ENCODE measurements at regions not wholly inside any gene's neighbourhood (a gene's known extent, or its start where the extent isn't known, plus 50 kb on each side); places are given as distances from the start of the nearest gene placed in this dataset.

DNA sequence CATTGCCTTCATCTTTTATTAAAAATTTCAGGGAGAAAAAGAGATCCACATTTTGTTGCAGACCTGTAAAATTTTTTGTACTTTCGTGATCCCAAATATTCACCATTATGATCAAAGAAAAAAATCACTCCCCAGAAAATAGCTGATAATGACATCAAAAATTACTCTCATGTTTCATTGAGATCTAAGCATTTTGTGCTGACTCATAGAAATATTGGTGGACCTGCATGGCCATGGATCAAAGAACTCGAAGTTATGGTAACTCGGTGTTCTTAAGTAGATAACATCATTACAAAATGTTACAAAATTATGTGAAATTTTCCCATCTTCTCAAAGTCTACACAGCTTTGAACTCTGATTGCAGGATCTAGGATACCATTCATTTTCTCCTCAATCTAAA, 135.8 kb downstream of the PTGER3 start:
- H3K4me1 ChIP-seq (ENCODE audit: control insufficient read depth in 2 of 3, insufficient read depth in 2 of 3, low read depth in 1 of 3, low read length in 3 of 3), result no peaks in the 10 kb centered on the region
- no peak overlapping the region for H3K4me3 ChIP-seq (ENCODE audit: low read length in 3 of 3)
- no peaks in the 10 kb centered on the region for H3K27me3 ChIP-seq (ENCODE audit: control insufficient read depth, insufficient read depth, low read length)
- no peaks in the 10 kb centered on the region for H3K36me3 ChIP-seq (ENCODE audit: control insufficient read depth in 2 of 3, insufficient read depth in 3 of 3, low read length in 3 of 3)
- FAIRE-seq (no peak), DNase-seq (no peak)
- no peaks in the 10 kb centered on the region for H3K9me3 ChIP-seq (ENCODE audit: control insufficient read depth in 2 of 3, insufficient read depth in 1 of 3, low read length in 3 of 3)
- TF ChIP-seq, protein P1, sequence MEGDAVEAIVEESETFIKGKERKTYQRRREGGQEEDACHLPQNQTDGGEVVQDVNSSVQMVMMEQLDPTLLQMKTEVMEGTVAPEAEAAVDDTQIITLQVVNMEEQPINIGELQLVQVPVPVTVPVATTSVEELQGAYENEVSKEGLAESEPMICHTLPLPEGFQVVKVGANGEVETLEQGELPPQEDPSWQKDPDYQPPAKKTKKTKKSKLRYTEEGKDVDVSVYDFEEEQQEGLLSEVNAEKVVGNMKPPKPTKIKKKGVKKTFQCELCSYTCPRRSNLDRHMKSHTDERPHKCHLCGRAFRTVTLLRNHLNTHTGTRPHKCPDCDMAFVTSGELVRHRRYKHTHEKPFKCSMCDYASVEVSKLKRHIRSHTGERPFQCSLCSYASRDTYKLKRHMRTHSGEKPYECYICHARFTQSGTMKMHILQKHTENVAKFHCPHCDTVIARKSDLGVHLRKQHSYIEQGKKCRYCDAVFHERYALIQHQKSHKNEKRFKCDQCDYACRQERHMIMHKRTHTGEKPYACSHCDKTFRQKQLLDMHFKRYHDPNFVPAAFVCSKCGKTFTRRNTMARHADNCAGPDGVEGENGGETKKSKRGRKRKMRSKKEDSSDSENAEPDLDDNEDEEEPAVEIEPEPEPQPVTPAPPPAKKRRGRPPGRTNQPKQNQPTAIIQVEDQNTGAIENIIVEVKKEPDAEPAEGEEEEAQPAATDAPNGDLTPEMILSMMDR (IDR thresholded peaks at IDR 0.05; ENCODE audit: borderline replicate concordance, extremely low read depth, insufficient read depth), result no peak
- intact Hi-C loops (cut with DNase I), result no loop called here
- no peak overlapping the region for H3K9ac ChIP-seq (ENCODE audit: low read length in 3 of 3)
- no peak overlapping the region for H3K27ac ChIP-seq (ENCODE audit: low read depth in 2 of 2, low read length in 2 of 2)

DNA sequence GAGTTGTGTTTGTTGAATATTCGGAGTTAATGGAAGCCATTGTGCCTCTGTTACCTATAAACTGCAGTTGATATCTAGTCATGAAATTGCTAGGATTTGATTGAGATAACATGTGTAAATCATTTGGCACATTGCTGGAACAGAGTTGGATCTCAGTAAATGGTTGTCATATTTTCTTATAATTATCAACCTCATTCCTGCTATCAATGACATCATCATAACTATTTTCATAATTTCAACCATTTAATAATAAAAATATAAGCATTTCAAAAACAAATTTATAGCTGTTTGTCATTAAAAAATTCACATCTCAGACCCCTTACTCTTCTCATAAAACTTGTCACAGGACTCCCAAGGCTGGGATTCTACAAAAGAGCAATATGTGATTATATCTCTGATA, 133.4 kb downstream of the PTGER3 start:
- H3K36me3 ChIP-seq (ENCODE audit: control insufficient read depth in 2 of 3, insufficient read depth in 3 of 3, low read length in 3 of 3), result no peaks in the 10 kb centered on the region
- no peak for DNase-seq
- H3K27me3 ChIP-seq (ENCODE audit: control insufficient read depth, insufficient read depth, low read length), result no peaks in the 10 kb centered on the region
- intact Hi-C loops (cut with DNase I), result no loop called here
- no peak overlapping the region for H3K27ac ChIP-seq (ENCODE audit: low read depth in 2 of 2, low read length in 2 of 2)
- no peak overlapping the region for H3K9ac ChIP-seq (ENCODE audit: low read length in 3 of 3)
- no peak for FAIRE-seq
- H3K9me3 ChIP-seq (ENCODE audit: control insufficient read depth in 2 of 3, insufficient read depth in 1 of 3, low read length in 3 of 3), result no peaks in the 10 kb centered on the region
- H3K4me3 ChIP-seq (ENCODE audit: low read length in 3 of 3), result no peak overlapping the region
- TF ChIP-seq, protein P1 (IDR thresholded peaks at IDR 0.05; ENCODE audit: borderline replicate concordance, extremely low read depth, insufficient read depth), result no peak
- H3K4me1 ChIP-seq (ENCODE audit: control insufficient read depth in 2 of 3, insufficient read depth in 2 of 3, low read depth in 1 of 3, low read length in 3 of 3), result no peaks in the 10 kb centered on the region

DNA sequence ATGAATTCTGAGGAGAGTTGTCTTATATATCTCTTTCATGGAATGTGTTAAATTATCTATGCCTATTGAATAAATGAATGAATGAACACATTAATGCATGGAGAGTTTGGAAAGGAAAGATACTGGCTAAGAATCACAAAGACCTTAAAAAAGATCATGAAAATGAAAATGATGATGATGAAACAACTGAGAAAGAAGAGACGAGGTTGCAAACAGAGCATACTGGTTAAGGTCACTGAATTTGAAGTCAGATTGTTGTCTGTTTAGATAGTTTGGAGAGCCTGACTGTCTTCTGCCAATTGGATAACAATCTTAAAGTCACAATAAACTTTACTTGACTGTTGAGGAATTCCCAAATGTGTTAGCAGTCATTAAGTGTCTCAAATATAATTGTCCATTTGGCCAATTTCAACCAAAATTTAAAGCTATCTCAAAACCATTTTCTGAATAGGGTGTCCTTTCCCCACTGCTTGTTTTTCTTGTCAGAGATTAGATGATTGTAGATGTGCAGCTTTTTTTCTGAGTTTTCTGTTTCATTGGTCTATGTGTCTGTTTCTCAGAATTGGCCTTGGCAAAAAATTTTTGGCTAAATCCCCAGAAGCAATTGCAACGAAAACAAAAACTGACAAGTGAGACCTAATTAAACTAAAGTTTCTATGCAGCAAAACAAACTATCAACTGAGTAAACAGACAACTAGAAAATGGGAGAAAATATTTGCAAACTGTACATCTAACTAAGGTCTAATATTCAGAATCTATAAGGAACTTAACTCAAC, 132.2 kb downstream of the PTGER3 start:
- Histone ChIP-seq H3K27ac (ENCODE audit: low read depth in 2 of 2, low read length in 2 of 2) (no peak overlapping the region), H3K9me3 (ENCODE audit: control insufficient read depth in 2 of 3, insufficient read depth in 1 of 3, low read length in 3 of 3) (no peaks in the 10 kb centered on the region), H3K36me3 (ENCODE audit: control insufficient read depth in 2 of 3, insufficient read depth in 3 of 3, low read length in 3 of 3) (no peaks in the 10 kb centered on the region), H3K4me3 (ENCODE audit: low read length in 3 of 3) (no peak overlapping the region), H3K4me1 (ENCODE audit: control insufficient read depth in 2 of 3, insufficient read depth in 2 of 3, low read depth in 1 of 3, low read length in 3 of 3) (no peaks in the 10 kb centered on the region), H3K9ac (ENCODE audit: low read length in 3 of 3) (no peak overlapping the region), H3K27me3 (ENCODE audit: control insufficient read depth, insufficient read depth, low read length) (no peaks in the 10 kb centered on the region)
- intact Hi-C loops (cut with DNase I), result no loop called here
- DNase-seq (no peak), FAIRE-seq (no peak)
- TF ChIP-seq, protein P1 (IDR thresholded peaks at IDR 0.05; ENCODE audit: borderline replicate concordance, extremely low read depth, insufficient read depth), result no peak

DNA sequence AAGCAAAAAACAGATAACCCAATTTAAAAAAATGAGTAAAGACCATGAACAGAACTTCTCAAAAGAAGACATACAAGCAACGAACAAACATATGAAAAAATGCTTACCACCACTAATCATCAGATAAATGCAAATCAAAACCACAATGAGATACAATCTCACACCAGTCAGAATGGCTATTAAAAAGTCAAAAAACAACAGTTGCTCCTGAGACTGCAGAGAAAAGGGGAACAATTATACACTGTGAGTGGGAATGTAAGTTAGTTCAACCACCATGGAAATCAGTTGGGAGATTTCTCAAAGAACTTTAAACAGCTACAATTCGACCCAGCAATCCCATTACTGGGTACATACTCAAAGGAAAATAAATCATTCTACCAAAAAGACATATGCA, 131.6 kb downstream of the PTGER3 start:
- H3K27ac ChIP-seq (ENCODE audit: low read depth in 2 of 2, low read length in 2 of 2), result peak overlapping the region in 1 of 2 donors; percentile 32
- no peak overlapping the region for H3K4me3 ChIP-seq (ENCODE audit: low read length in 3 of 3)
- DNase-seq (no peak), FAIRE-seq (no peak)
- H3K27me3 ChIP-seq (ENCODE audit: control insufficient read depth, insufficient read depth, low read length), result no peaks in the 10 kb centered on the region
- no peaks in the 10 kb centered on the region for H3K4me1 ChIP-seq (ENCODE audit: control insufficient read depth in 2 of 3, insufficient read depth in 2 of 3, low read depth in 1 of 3, low read length in 3 of 3)
- no peak overlapping the region for H3K9ac ChIP-seq (ENCODE audit: low read length in 3 of 3)
- intact Hi-C loops (cut with DNase I), result no loop called here
- H3K36me3 ChIP-seq (ENCODE audit: control insufficient read depth in 2 of 3, insufficient read depth in 3 of 3, low read length in 3 of 3), result no peaks in the 10 kb centered on the region
- TF ChIP-seq, protein P1 (IDR thresholded peaks at IDR 0.05; ENCODE audit: borderline replicate concordance, extremely low read depth, insufficient read depth), result no peak
- H3K9me3 ChIP-seq (ENCODE audit: control insufficient read depth in 2 of 3, insufficient read depth in 1 of 3, low read length in 3 of 3), result no peaks in the 10 kb centered on the region

Data from kidney (tissue), 13 donors.